NCI-H2081 treated with DMSO at 0.1 percent for 48 hours (cell line): ENCODE measurements at regions not wholly inside any gene's neighbourhood (a gene's known extent, or its start where the extent isn't known, plus 50 kb on each side); places are given as distances from the start of the nearest gene placed in this dataset.
"Not testable (repeated sequence)": the region's sequence is repeated elsewhere in the genome, so short reads cannot be mapped to it uniquely, and the experiment has no call there.

Source experiments
- DNase-seq: peaks from one replicate; lab custom pipeline; 2025; lab: John Stamatoyannopoulos, UW

DNA sequence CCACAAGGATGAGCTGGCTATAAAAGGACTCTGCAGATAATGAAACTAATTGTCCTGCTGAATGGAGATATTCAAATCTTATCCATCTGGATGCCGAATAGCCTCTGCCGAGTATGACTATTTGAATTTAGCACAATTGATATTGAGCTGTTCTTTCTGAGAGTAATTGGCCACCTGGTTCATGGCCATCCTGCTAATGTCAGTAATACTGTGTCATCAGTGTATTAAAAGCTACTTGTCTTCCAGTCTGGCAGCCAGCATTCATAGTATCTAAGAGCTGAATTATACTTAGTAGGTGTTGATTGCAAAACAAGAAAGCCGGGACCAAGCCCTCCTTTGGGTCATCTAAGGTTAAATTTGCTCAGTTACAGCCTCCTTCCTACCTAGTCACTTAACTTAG, 310.7 kb upstream of the NCAM1 start:
- no peak for DNase-seq

DNA sequence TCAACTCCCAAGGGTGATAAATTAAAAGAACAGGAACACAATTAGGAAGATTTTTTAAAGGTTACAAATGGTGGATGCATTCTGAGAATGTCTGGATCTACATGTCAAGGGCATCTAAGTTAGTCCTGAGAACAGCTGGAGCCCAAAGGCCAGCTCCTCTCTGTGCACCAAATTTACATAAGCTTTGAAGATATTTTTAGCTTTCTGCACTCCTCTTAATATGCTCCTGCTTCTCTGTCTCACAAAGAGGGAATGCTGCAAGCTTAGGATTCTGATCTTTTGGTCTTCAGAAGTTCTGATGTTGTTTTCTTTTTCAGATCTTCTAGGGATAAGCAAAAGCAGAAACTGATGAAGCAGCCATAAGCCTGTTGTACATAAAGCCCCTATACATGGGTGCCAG, 309.8 kb upstream of the NCAM1 start:
- no peak for DNase-seq

DNA sequence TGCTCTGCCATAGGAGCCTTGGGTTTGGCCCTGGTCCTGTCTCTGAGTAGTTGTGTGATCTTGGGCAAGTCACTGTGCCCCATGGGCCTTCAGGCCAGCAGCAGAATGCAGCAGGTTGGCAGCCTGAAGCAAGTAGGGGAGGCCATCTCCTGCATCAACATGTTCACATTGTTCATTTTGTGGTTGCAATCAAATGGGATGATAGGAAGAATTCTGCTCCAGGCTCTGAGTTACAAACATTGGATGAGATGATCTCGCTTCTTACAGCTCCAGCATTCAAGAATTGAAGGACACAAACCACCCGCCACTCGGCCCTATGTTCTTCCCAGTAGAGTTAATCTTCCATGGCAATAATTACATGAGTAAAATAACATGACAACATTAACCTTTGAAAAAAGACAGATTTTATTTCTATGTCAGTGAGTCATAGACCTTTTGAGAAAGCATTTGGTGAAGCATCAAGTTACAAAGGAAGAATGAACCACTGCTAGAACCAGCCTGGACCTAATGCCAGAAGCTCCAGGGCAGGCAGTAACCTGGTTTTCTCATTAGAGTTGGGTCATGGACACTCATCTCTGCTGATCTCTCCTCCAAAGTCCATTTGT, 308.3 kb upstream of the NCAM1 start:
- no peak for DNase-seq

DNA sequence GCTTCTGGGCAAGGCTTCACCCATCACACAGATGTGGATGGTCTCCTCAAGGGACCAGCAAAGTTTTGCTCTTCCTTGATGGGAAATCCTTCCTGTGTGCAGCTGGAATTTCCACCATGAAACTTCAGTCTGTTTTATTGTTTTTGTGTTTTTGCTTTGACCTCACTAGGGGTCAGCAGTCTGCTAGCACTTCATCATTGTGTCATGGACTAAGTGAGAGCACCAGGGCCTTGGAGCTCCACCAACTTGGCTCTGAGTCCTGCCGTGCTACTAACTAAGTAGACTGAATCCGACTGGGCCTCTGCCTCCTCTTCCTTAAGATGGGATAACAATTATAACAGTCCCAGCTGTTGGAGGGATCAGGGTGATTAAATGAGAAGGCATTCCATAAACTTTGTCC, 305.8 kb upstream of the NCAM1 start:
- DNase-seq, result no peak

DNA sequence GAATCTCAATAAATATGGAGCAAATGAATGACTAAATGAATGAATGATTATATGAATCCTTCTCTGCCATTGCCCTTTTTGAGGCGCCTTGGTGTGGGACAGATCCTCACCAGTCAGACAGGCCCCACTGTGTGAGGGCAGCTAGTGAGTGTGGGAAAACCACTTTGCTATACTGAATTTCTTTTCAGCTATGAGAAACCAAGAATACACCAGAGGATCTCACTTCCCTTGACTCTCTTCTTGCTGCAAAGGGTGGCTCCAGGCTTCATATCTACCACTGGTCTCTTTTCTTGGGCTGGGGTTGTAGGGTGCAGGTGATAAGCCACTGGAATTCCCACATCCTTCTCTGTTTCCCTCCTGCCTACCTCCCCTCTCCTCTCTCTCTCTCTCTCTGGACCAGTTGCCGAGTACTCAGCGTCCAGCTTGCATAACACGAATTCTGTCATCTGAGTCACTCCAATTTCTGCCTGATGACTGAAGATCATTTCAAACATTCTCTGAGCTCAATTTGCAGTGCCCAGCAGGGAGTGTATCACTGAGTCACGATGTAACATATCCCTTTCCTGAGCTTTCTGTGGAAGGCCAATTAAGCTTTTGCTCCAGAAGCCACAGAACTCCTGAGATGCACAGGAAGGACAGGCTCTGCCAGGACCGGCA, 304.3 kb upstream of the NCAM1 start:
- no peak for DNase-seq

DNA sequence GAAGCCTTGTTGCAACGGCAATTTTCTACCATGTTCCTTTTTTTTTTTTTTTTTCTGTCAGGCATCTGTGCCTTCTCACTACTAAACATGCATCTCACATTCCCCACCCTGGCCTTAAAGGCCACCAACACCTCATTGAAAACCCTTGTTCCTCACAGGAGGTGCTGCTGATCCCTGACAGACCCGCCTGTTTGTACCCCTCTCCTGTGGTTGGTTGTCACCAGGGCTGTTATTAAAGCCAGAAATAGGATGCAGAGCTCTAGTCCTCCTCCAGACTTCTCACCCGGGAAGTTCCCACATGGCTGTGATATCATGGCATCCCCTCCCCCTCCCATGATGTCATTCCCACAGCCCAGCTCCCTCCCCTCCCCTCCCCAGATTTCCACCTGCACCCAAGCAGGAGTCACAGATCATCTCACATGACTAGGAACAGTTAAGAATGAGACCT, 302.8 kb upstream of the NCAM1 start:
- DNase-seq, result no peak

DNA sequence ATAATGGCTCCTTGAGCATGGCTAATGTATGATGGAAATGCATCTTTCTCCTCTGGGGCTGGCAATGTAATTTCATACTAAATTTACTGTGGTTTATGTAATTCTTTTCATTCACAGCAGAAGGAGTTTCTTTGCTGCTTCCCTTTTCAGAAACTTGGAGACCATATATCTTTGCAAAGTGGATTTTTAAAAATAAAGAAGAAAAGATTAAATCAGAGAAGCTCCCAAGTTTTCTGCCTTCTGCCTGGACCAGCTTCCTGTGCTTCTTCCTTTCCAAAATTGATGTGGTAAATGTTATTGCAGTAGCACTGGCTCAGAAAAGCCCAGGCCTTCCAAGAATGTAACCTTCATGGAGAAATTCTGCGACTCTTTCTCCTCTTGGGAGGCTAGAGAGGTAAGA, 300.1 kb upstream of the NCAM1 start:
- DNase-seq, result no peak

DNA sequence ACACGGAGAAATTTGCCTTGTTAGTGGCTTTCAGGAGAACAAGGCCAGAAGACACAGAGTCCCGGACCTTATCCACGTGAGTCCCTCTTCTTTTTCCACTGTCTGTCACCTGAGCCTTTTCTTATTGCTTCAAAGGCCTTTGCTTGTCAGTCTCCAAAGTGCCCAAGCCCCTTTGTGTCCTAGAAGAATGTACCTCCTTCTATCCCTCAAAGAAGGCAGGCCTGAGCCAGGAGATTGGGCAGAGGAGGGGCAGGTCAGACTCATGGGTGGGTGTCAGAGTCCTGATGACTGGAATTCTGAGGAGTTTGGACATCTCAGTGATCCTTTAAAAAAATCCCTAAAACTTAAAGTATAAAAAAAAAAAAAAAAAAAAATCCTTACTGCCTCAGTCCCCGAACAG, 299.6 kb upstream of the NCAM1 start:
- no peak for DNase-seq

DNA sequence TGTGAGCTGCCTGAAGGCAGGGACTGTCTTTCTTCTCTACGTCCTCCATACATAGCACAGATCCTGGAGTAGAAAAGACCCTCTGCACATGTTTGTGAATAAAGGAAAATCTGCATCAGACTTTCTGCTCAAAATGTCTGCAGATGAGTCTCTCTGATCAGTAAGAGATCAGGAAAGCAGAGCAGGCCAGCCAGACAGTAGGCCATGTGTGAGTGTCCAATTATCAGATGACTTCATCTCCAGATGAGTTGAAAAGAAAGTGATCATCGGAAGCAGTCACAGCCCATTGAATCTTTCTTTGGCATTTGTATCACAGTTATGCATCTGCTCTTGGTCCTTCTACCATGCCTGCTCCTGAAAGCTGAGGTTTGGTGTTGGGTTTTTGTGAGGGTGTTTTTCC, 298.7 kb upstream of the NCAM1 start:
- DNase-seq, result no peak

- no peak for DNase-seq
These were observed 297.1 kb upstream of the NCAM1 start for GRCh38 chr11:112663947-112664634.

- DNase-seq, result no peak
These were observed 295.9 kb upstream of the NCAM1 start for GRCh38 chr11:112665291-112665690.

DNA sequence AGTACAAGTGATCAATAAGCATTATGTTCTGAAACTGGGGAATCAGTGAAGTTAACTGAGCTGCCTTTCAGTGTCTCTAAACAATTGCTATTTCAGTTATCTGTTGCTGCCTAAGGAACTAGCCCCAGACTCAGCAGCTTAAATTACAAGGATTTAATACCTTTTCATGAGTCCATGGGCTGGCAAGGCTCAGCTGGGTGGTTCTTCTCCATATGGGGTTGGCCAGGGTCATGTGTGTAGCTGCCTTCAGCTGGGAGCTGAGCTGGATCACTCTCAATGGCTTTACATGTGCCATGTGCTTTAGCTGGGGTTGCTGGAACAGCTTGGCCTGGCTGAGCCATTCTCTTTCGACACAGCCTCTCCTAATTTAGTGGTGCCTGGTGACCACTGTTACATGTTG, 295.0 kb upstream of the NCAM1 start:
- no peak for DNase-seq

- DNase-seq, result no peak
These were observed 290.2 kb upstream of the NCAM1 start for GRCh38 chr11:112670806-112671570.

DNA sequence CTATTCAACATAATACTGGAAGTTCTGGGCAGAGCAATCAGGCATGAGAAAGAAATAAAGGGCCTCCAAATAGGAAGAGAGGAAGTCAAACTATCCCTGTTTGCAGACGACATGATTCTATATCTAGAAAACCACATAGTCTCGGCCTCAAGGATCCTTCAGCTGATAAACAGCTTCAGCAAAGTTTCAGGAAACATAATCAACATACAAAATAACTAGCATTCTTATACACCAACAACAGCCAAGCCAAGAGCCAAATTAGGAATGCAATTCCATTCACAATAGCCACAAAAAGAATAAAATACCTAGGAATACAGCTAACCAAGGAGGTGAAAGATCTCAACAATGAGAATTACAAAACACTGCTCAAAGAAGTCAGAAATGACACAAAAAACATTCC, 287.8 kb upstream of the NCAM1 start:
- not testable (repeated sequence) for DNase-seq

DNA sequence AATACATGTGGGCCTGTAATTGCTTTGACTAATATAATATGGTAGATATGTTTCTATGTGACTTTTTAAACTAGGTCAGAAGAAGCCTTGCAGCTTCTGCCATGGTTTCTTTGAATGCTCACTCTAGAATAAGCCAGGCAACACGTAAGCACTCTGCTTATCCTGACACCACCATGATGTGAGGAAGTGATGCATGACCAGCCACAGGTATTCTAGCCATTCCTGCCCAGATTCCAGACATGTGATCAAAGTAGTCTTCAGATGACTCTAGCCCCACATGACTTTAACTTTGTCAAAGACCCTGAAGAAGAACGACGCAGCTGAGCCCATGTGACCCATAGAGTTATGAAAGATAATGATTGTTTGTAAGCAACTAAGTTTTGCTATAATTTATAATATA, 276.1 kb upstream of the NCAM1 start:
- DNase-seq, result no peak

GRCh38 chr11:112689851-112690250, 271.4 kb upstream of the NCAM1 start:
- DNase-seq, result no peak

DNA sequence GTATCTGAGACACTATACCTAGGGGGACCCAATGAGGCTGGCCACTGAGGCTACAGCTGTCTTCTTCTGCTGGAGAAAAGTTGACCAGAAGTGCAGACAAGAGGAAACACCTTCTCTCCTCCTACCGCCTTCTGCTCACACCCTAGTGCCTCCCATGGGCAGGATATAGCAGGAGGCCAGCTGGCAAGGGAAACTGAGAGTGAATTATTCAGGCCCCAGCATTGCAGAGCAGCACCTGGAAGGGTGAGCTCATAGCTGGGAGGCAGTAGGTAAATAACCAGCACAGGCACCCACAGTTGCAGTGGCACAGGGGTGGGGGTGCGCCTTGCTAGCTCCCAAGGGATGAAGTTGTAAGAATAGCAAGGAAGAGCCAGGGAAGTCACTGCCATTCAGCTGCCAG, 267.4 kb upstream of the NCAM1 start:
- DNase-seq, result no peak

- DNase-seq, result no peak
These were observed 267.0 kb upstream of the NCAM1 start for GRCh38 chr11:112694245-112694644.

DNA sequence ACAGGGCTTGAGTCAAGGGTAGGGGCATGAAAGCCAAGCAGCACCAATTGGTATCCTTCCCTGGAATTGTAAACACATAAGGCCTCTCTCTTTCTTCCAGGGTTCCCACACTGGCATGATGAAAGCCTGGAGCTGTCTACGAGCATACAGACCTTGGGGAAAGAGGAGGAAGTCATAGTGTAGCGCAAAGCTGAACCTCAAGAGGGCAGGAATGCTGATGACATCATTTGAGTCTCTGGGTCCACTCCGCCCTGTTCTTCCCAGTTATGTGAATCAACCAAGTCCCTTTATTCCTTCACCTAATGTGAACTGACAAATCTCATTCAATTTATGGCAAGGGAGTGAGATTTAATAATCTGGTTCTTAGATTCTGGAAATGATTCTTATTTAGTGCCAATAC, 266.4 kb upstream of the NCAM1 start:
- DNase-seq, result no peak

DNA sequence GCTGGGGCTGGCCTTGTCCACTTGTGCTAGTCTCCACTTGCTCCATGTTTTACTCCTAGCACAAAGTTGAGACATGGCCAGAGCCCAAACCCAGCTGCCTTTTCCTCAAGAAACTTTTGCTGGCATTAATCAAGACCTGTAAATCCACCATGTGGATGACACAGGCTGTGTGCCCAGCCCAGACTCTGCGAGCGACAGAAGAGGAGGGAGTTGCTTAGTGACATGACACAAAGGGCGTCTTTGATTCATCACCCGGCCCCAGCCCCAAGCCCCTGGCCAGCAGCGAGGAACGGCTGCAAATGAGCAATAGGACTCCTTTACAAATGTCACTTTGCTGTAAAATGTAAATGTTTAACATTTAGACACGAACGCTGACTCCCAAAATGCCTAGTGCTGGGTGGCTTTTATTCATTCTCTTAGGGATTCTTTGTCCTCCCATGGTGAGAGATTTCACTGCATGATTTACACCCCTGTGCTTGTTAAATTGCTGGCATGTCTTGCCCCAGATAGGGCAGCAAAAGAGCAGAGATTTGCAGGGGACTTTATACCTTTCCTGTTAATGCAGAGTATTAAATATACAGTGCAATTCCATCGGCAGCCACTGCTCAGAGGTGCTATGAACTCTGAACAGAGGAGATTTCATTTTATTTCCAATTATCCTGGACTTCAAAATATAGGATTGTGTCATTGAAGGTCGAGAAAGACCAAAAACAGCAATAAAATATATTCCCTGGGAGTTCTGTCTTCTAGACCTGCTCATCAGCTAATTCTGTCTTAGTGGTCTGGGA, 263.6 kb upstream of the NCAM1 start:
- DNase-seq, result no peak

DNA sequence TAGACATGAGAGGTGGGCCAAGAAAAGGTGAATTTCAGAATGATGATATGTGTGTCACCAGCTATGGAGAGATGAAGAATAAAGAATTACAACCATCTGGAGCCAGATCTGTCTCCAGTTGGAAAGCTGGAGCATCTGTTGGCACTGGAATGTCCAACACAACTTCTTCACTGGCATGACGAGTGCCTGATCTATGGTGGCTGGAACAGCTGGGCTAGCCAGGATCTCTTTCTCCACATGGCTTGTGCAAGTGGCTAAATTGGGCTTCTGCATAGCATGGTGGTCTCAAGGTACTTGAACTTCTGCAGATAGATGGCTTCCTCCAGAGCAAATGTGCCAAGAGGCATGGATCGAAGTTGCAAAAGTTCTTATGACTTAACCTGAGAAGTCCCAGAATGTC, 256.1 kb upstream of the NCAM1 start:
- DNase-seq, result no peak

DNA sequence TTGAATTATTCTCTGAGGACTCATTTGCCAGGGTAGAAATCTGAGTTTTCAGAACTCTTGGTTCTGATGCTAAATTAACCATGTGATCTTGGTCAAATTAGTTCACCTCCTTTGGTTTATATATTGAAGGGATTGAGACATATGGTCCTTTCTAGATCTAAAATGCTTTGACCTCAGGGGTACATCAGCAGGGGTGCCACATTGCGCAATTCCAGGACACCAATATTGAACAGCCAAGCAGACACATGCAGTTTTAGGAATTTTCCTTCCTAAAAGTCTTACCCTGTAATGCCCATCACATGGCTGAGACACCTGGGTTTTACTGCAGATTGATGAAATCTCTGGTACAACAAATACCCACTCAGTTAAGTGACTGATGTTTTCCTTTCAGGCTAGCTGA, 254.4 kb upstream of the NCAM1 start:
- no peak for DNase-seq
